ENCODE measurements at regions not wholly inside any gene's neighbourhood (a gene's known extent, or its start where the extent isn't known, plus 50 kb on each side); places are given as distances from the start of the nearest gene placed in this dataset.
A peak's percentile ranks its signal among the peaks of the same experiment; 100 is the strongest.

DNA sequence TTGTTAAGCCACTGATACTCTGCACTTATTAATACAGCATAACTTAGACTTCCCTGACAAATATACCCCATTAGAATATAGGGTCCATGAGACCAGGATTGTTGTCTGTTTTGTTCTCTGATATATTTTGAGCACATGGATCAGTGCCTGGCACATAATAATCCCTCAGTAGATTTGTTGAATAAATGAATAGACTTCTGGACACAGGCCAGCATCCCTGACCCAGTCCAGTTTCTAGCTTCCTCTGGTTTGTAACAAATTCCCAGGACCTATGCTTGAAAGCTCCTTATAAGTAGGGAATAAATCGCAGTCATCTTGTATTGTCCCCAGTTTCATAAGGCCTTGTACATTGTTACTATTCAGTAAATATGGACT is 58.2 kb upstream of the GADD45A start:
- no peaks in the 10 kb centered on the region for H3K36me3 ChIP-seq
- H3K4me1 ChIP-seq (ENCODE audit: low read depth): no peaks in the 10 kb centered on the region
- H3K27ac ChIP-seq: no peak overlapping the region
- TF ChIP-seq, protein P1, sequence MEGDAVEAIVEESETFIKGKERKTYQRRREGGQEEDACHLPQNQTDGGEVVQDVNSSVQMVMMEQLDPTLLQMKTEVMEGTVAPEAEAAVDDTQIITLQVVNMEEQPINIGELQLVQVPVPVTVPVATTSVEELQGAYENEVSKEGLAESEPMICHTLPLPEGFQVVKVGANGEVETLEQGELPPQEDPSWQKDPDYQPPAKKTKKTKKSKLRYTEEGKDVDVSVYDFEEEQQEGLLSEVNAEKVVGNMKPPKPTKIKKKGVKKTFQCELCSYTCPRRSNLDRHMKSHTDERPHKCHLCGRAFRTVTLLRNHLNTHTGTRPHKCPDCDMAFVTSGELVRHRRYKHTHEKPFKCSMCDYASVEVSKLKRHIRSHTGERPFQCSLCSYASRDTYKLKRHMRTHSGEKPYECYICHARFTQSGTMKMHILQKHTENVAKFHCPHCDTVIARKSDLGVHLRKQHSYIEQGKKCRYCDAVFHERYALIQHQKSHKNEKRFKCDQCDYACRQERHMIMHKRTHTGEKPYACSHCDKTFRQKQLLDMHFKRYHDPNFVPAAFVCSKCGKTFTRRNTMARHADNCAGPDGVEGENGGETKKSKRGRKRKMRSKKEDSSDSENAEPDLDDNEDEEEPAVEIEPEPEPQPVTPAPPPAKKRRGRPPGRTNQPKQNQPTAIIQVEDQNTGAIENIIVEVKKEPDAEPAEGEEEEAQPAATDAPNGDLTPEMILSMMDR (IDR thresholded peaks at IDR 0.05; ENCODE audit: low read depth, low read length): no peak
- DNase-seq (ENCODE audit: low read depth in 1 of 2, low spot score in 1 of 2): peak in 1 of 2 donors; percentile 32
- H3K9me3 ChIP-seq (ENCODE audit: low read depth): no peaks in the 10 kb centered on the region
- no peak overlapping the region for H3K4me3 ChIP-seq
- H3K27me3 ChIP-seq: no peaks in the 10 kb centered on the region

DNA sequence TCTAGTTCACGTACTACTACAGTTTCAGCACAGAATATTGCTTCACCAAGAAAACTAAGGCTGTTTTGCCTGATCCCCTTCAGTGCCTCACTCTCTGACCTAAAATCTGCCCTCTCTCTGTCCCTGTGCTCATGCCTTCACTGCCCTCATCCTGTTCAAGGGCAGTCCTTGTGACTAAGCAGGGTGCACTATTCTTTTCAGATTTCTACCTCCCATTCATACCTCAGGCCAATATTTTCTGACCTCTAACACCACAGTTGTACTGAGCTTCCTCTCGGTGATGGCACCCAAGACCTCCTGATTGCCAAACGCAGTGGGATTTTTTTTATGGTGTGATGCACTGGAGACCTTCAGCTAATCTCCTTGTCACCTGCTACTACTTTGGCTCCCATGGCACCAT is 57.7 kb upstream of the GADD45A start:
- no peak for DNase-seq (ENCODE audit: low read depth in 1 of 2, low spot score in 1 of 2)
- TF ChIP-seq, protein P1 (IDR thresholded peaks at IDR 0.05; ENCODE audit: low read depth, low read length): no peak
- no peaks in the 10 kb centered on the region for H3K27me3 ChIP-seq
- H3K36me3 ChIP-seq: no peaks in the 10 kb centered on the region
- no peak overlapping the region for H3K4me3 ChIP-seq
- no peak overlapping the region for H3K27ac ChIP-seq
- no peaks in the 10 kb centered on the region for H3K9me3 ChIP-seq (ENCODE audit: low read depth)
- no peaks in the 10 kb centered on the region for H3K4me1 ChIP-seq (ENCODE audit: low read depth)

DNA sequence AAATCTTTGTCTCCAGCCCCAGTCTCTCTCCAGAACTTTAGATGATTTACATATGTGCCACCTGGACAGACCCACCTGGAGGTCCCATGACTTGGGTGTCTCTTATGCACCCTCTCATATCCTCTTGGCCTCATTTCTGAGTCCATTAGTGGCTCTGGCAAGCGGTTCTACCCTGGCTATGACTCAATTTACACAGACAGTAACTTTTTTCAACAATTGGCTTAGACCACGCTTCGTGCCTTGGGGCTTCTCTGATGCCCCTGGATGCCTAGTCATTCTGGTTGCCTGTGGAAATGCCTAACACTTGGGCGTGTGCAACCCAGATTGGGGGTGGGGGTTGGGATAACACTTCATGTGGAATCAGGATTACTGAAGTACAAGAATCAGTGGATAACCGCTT is 57.1 kb upstream of the GADD45A start:
- TF ChIP-seq, protein P1 (IDR thresholded peaks at IDR 0.05; ENCODE audit: low read depth, low read length): no peak
- H3K27me3 ChIP-seq: no peaks in the 10 kb centered on the region

DNA sequence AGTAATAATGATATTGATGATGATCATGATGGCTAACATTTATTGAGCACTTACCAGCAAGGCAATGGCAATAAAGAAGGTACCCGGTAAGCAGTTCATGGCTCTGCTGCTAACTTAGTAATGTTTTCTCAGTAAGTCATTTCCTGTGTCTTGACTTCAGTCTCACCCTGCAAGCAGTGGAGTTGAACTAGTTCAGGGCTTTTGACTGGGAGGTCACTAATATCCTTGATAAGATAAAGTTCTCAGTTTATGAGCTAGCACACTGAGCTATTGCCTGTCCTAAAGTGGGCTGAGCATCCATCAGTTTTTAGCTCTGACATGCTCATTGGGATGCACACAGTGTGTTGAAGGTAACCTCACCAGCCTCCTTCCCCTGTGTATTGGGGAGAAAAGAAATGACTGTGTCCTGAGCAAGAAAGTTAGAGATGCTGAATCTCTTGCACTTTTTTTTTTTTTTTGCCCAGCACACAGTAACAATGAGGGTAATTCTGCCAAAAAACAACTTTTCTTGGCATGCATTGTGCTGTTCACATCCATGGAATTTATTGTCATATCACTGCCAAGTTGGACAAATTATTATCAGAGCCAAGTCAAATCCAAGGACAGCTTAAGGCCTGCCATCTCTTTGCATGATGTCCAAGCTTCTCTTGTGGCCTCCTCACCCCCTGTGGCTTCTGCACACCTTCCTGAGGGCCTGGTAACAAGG is 55.5 kb upstream of the GADD45A start:
- H3K9me3 ChIP-seq (ENCODE audit: low read depth): no peaks in the 10 kb centered on the region
- peaks cover 4% of the 10 kb centered on the region for H3K4me1 ChIP-seq (ENCODE audit: low read depth)
- H3K27ac ChIP-seq: no peak overlapping the region
- DNase-seq (ENCODE audit: low read depth in 1 of 2, low spot score in 1 of 2): peak in 1 of 2 donors; percentile 84
- TF ChIP-seq, protein P1 (IDR thresholded peaks at IDR 0.05; ENCODE audit: low read depth, low read length): no peak
- no peaks in the 10 kb centered on the region for H3K27me3 ChIP-seq
- no peak overlapping the region for H3K4me3 ChIP-seq
- no peaks in the 10 kb centered on the region for H3K36me3 ChIP-seq

More for the DNA sequence above, 57.1 kb upstream of the GADD45A start:
- no peaks in the 10 kb centered on the region for H3K4me1 ChIP-seq (ENCODE audit: low read depth)
- H3K9me3 ChIP-seq (ENCODE audit: low read depth): no peaks in the 10 kb centered on the region
- no peak overlapping the region for H3K4me3 ChIP-seq
- H3K27ac ChIP-seq: no peak overlapping the region
- H3K36me3 ChIP-seq: no peaks in the 10 kb centered on the region
- no peak for DNase-seq (ENCODE audit: low read depth in 1 of 2, low spot score in 1 of 2)

DNA sequence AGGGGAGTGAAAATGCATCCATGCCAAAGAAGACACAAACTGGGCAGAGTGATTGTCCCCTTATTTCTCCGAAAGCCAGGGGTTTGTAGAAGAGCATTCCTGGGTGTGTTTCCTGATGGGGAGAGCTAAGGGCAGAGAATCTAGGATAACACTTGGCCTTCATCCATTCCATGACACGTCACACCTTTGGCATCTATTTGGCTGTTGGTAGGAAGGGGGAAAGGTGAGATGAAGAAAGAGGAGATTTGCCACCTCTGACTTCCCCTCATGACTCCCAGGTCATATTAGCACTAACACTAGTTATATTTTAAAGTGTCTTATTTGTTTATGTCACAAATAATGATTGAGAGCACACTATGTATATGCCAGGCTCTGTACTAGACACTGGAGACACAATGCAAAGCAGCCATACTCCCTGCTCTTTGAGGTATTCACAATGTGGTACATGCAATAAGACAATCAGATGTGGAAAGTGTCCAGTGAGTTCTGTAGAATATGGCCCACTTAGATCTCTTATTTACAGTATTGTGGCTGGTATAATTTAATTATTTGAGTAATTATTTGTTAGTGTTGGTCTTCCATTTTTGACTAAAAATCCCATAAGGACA is 54.5 kb upstream of the GADD45A start:
- no peaks in the 10 kb centered on the region for H3K27me3 ChIP-seq
- H3K27ac ChIP-seq: no peak overlapping the region
- TF ChIP-seq, protein P1 (IDR thresholded peaks at IDR 0.05; ENCODE audit: low read depth, low read length): no peak
- DNase-seq (ENCODE audit: low read depth in 1 of 2, low spot score in 1 of 2): no peak
- peaks cover 4% of the 10 kb centered on the region for H3K4me1 ChIP-seq (ENCODE audit: low read depth)
- H3K4me3 ChIP-seq: no peak overlapping the region
- no peaks in the 10 kb centered on the region for H3K9me3 ChIP-seq (ENCODE audit: low read depth)
- H3K36me3 ChIP-seq: no peaks in the 10 kb centered on the region
